Activated naive CD8-positive, alpha-beta T cell treated with anti-CD3 and anti-CD28 coated beads, Interleukin-2, amount 10 ng/mL, durations not matched to agents 7 days and 5 days (primary cell): ENCODE measurements at regions not wholly inside any gene's neighbourhood (a gene's known extent, or its start where the extent isn't known, plus 50 kb on each side); places are given as distances from the start of the nearest gene placed in this dataset.

ENCODE experiments used
- ATAC-seq: fragments of 150-1000 bp; cut with Tn5 transposase; one replicate; pipeline ENCODE4 v1.10.0; 2021; ENCODE audit warnings: low read depth, moderate library complexity
- POLR2A ChIA-PET: fragments of 350-600 bp; sonication (Branson Sonifier 250); formaldehyde crosslinking; loops from one replicate; lab custom pipeline; 2021; ENCODE audit warnings: antibody characterized with exemption; lab: Charles Lee
- DNase-seq: peaks from one replicate; pipeline ENCODE4 v3.0.0; 2021
- H3K27ac Mint-ChIP-seq: one replicate; pipeline ENCODE4 v1.8.0; 2022; ENCODE audit warnings: mild to moderate bottlenecking, mixed read lengths
- H3K27me3 Mint-ChIP-seq: one replicate; pipeline ENCODE4 v1.8.0; 2022; ENCODE audit warnings: mild to moderate bottlenecking, moderate library complexity, mixed read lengths
- H3K36me3 Mint-ChIP-seq: one replicate; pipeline ENCODE4 v1.8.0; 2021; ENCODE audit warnings: mild to moderate bottlenecking, mixed read lengths
- H3K4me1 Mint-ChIP-seq: one replicate; pipeline ENCODE4 v1.8.0; 2021; ENCODE audit warnings: mixed read lengths
- H3K4me3 Mint-ChIP-seq: one replicate; pipeline ENCODE4 v1.8.0; 2022; ENCODE audit warnings: mild to moderate bottlenecking, moderate library complexity, mixed read lengths
- H3K9me3 Mint-ChIP-seq: one replicate; pipeline ENCODE4 v1.8.0; 2021; ENCODE audit warnings: mixed read lengths

GRCh38 chr2:104289651-104290565 is 564.0 kb upstream of the POU3F3 start:
- Mint-ChIP-seq H3K27ac (no peak overlapping the region), H3K4me3 (no peak overlapping the region), H3K9me3 (no peaks in the 10 kb centered on the region), H3K36me3 (no peaks in the 10 kb centered on the region), H3K4me1 (no peaks in the 10 kb centered on the region), H3K27me3 (no peaks in the 10 kb centered on the region)
- POLR2A ChIA-PET = no interaction called here
- DNase-seq (no peak), ATAC-seq (no peak)

GRCh38 chr2:104290566-104290891 is 563.4 kb upstream of the POU3F3 start:
- POLR2A ChIA-PET = no interaction called here
- ATAC-seq = no peak
- no peaks in the 10 kb centered on the region for H3K4me1 Mint-ChIP-seq

GRCh38 chr2:104312684-104313083 is 541.2 kb upstream of the POU3F3 start:
- POLR2A ChIA-PET = no interaction called here
- no peak for DNase-seq

More at GRCh38 chr2:104290566-104290891, 563.4 kb upstream of the POU3F3 start:
- H3K9me3 Mint-ChIP-seq = no peaks in the 10 kb centered on the region
- H3K27me3 Mint-ChIP-seq = no peaks in the 10 kb centered on the region
- H3K36me3 Mint-ChIP-seq = no peaks in the 10 kb centered on the region
- no peak overlapping the region for H3K27ac Mint-ChIP-seq
- no peak for DNase-seq
- no peak overlapping the region for H3K4me3 Mint-ChIP-seq

GRCh38 chr2:104318001-104318665 is 535.8 kb upstream of the POU3F3 start:
- DNase-seq (no peak), ATAC-seq (no peak)
- Mint-ChIP-seq H3K27me3 (peaks cover 20% of the 10 kb centered on the region), H3K36me3 (no peaks in the 10 kb centered on the region), H3K4me1 (no peaks in the 10 kb centered on the region), H3K27ac (no peak overlapping the region), H3K4me3 (no peak overlapping the region), H3K9me3 (no peaks in the 10 kb centered on the region)
- POLR2A ChIA-PET = no interaction called here

More at GRCh38 chr2:104312684-104313083, 541.2 kb upstream of the POU3F3 start:
- H3K36me3 Mint-ChIP-seq = no peaks in the 10 kb centered on the region
- peaks cover 3% of the 10 kb centered on the region for H3K9me3 Mint-ChIP-seq
- H3K27me3 Mint-ChIP-seq = peaks cover 4% of the 10 kb centered on the region
- no peak overlapping the region for H3K4me3 Mint-ChIP-seq
- no peaks in the 10 kb centered on the region for H3K4me1 Mint-ChIP-seq
- no peak for ATAC-seq
- no peak overlapping the region for H3K27ac Mint-ChIP-seq

GRCh38 chr2:104321116-104321795 is 532.7 kb upstream of the POU3F3 start:
- peaks cover 23% of the 10 kb centered on the region for H3K27me3 Mint-ChIP-seq
- no peaks in the 10 kb centered on the region for H3K36me3 Mint-ChIP-seq
- H3K27ac Mint-ChIP-seq = no peak overlapping the region
- H3K4me1 Mint-ChIP-seq = no peaks in the 10 kb centered on the region
- H3K9me3 Mint-ChIP-seq = no peaks in the 10 kb centered on the region
- POLR2A ChIA-PET = no interaction called here
- DNase-seq = no peak
- no peak for ATAC-seq
- H3K4me3 Mint-ChIP-seq = no peak overlapping the region

GRCh38 chr2:104321796-104322349 is 532.0 kb upstream of the POU3F3 start:
- Mint-ChIP-seq H3K36me3 (no peaks in the 10 kb centered on the region), H3K27ac (no peak overlapping the region), H3K4me3 (no peak overlapping the region), H3K27me3 (peaks cover 23% of the 10 kb centered on the region), H3K4me1 (no peaks in the 10 kb centered on the region), H3K9me3 (no peaks in the 10 kb centered on the region)
- no peak for ATAC-seq
- DNase-seq = no peak
- POLR2A ChIA-PET = no interaction called here

GRCh38 chr2:104332731-104333130 is 521.2 kb upstream of the POU3F3 start:
- POLR2A ChIA-PET = no interaction called here
- H3K27me3 Mint-ChIP-seq = no peaks in the 10 kb centered on the region
- no peaks in the 10 kb centered on the region for H3K4me1 Mint-ChIP-seq
- H3K36me3 Mint-ChIP-seq = no peaks in the 10 kb centered on the region
- no peak overlapping the region for H3K27ac Mint-ChIP-seq
- H3K4me3 Mint-ChIP-seq = no peak overlapping the region
- H3K9me3 Mint-ChIP-seq = no peaks in the 10 kb centered on the region
- ATAC-seq = no peak
- DNase-seq = no peak

GRCh38 chr2:104337869-104338268 is 516.0 kb upstream of the POU3F3 start:
- no peaks in the 10 kb centered on the region for H3K27me3 Mint-ChIP-seq
- POLR2A ChIA-PET = no interaction called here
- H3K36me3 Mint-ChIP-seq = no peaks in the 10 kb centered on the region
- H3K9me3 Mint-ChIP-seq = no peaks in the 10 kb centered on the region
- no peak for ATAC-seq
- DNase-seq = no peak
- H3K4me3 Mint-ChIP-seq = no peak overlapping the region
- H3K27ac Mint-ChIP-seq = no peak overlapping the region
- H3K4me1 Mint-ChIP-seq = no peaks in the 10 kb centered on the region

- H3K4me1 Mint-ChIP-seq = no peaks in the 10 kb centered on the region
- no peaks in the 10 kb centered on the region for H3K9me3 Mint-ChIP-seq
- no peaks in the 10 kb centered on the region for H3K36me3 Mint-ChIP-seq
- no peak overlapping the region for H3K4me3 Mint-ChIP-seq
- no peak for DNase-seq
- ATAC-seq = no peak
- H3K27me3 Mint-ChIP-seq = no peaks in the 10 kb centered on the region
- POLR2A ChIA-PET = no interaction called here
- H3K27ac Mint-ChIP-seq = no peak overlapping the region
Observed at GRCh38 chr2:104340162-104340561, 513.8 kb upstream of the POU3F3 start.

GRCh38 chr2:104340879-104341828 is 512.8 kb upstream of the POU3F3 start:
- Mint-ChIP-seq H3K4me3 (no peak overlapping the region), H3K27me3 (peaks cover 3% of the 10 kb centered on the region), H3K4me1 (no peaks in the 10 kb centered on the region), H3K27ac (no peak overlapping the region), H3K9me3 (no peaks in the 10 kb centered on the region), H3K36me3 (no peaks in the 10 kb centered on the region)
- ATAC-seq (no peak), DNase-seq (no peak)
- POLR2A ChIA-PET = no interaction called here

GRCh38 chr2:104344306-104344705 is 509.6 kb upstream of the POU3F3 start:
- H3K36me3 Mint-ChIP-seq = no peaks in the 10 kb centered on the region
- no peak overlapping the region for H3K27ac Mint-ChIP-seq
- H3K4me3 Mint-ChIP-seq = no peak overlapping the region
- POLR2A ChIA-PET = no interaction called here
- H3K9me3 Mint-ChIP-seq = no peaks in the 10 kb centered on the region
- no peak for ATAC-seq
- peaks cover 6% of the 10 kb centered on the region for H3K27me3 Mint-ChIP-seq
- no peaks in the 10 kb centered on the region for H3K4me1 Mint-ChIP-seq
- no peak for DNase-seq

GRCh38 chr2:104344985-104345384 is 508.9 kb upstream of the POU3F3 start:
- DNase-seq (no peak), ATAC-seq (no peak)
- H3K4me1 Mint-ChIP-seq = no peaks in the 10 kb centered on the region
- POLR2A ChIA-PET = no interaction called here
- no peaks in the 10 kb centered on the region for H3K36me3 Mint-ChIP-seq
- H3K4me3 Mint-ChIP-seq = no peak overlapping the region
- H3K27me3 Mint-ChIP-seq = peaks cover 6% of the 10 kb centered on the region
- no peak overlapping the region for H3K27ac Mint-ChIP-seq
- H3K9me3 Mint-ChIP-seq = no peaks in the 10 kb centered on the region

- H3K9me3 Mint-ChIP-seq = no peaks in the 10 kb centered on the region
- H3K4me3 Mint-ChIP-seq = no peak overlapping the region
- no peaks in the 10 kb centered on the region for H3K4me1 Mint-ChIP-seq
- ATAC-seq (no peak), DNase-seq (no peak)
- no peaks in the 10 kb centered on the region for H3K27me3 Mint-ChIP-seq
- H3K27ac Mint-ChIP-seq = no peak overlapping the region
- H3K36me3 Mint-ChIP-seq = no peaks in the 10 kb centered on the region
- POLR2A ChIA-PET = no interaction called here
Observed at GRCh38 chr2:104358122-104358521, 495.8 kb upstream of the POU3F3 start.
